ENCODE measurements at regions not wholly inside any gene's neighbourhood (a gene's known extent, or its start where the extent isn't known, plus 50 kb on each side); places are given as distances from the start of the nearest gene placed in this dataset.

- Histone ChIP-seq H3K4me1 (peaks cover 0 to 32% (median 0%) of the 10 kb centered on the region in 9 donors), H3K9me3 (peaks cover 0 to 14% (median 0%) of the 10 kb centered on the region in 11 donors), H3K27ac (peak overlapping the region in 1 of 10 donors; percentile 65), H3K27me3 (no peaks in the 10 kb centered on the region), H3K36me3 (no peaks in the 10 kb centered on the region), H3K4me3 (no peak overlapping the region)
- DNase-seq, result no peak
- intact Hi-C loops (cut with DNase I), result loop anchor here in 1 of 10 donors (2.0 kb wide), 1 partner anchor 37 kb away; no protein-coding TSS in a partner anchor
- no peak for ATAC-seq
- 71 to 78% methylated on average over 11 of the region's 11 CpGs for WGBS, 2 donors
- no peak for TF ChIP-seq CTCF (IDR thresholded peaks at IDR 0.05)
Measured at GRCh38 chr13:30845297-30846214, 60.5 kb upstream of the MEDAG start.

GRCh38 chr13:30846311-30846710 is 59.8 kb upstream of the MEDAG start:
- Histone ChIP-seq H3K4me1 (peaks cover 0 to 32% (median 0%) of the 10 kb centered on the region in 9 donors), H3K36me3 (no peaks in the 10 kb centered on the region), H3K9me3 (peaks cover 0 to 14% (median 0%) of the 10 kb centered on the region in 11 donors), H3K27me3 (no peaks in the 10 kb centered on the region), H3K27ac (peak overlapping the region in 1 of 10 donors; percentile 65), H3K4me3 (no peak overlapping the region)
- TF ChIP-seq CTCF (IDR thresholded peaks at IDR 0.05), result no peak
- 70 to 88% methylated on average over 2 of the region's 2 CpGs for WGBS, 2 donors
- ATAC-seq, result no peak
- intact Hi-C loops (cut with DNase I), result no loop called here
- no peak for DNase-seq

- H3K27me3 ChIP-seq, result no peaks in the 10 kb centered on the region
- no peak for TF ChIP-seq CTCF (IDR thresholded peaks at IDR 0.05)
- ATAC-seq, result no peak
- no peak overlapping the region for H3K4me3 ChIP-seq
- intact Hi-C loops (cut with DNase I), result no loop called here
- no peak for DNase-seq
- H3K9me3 ChIP-seq, result peaks cover 0 to 14% (median 0%) of the 10 kb centered on the region in 11 donors
- H3K36me3 ChIP-seq, result no peaks in the 10 kb centered on the region
- peaks cover 0 to 32% (median 0%) of the 10 kb centered on the region in 9 donors for H3K4me1 ChIP-seq
- H3K27ac ChIP-seq, result peak overlapping the region in 1 of 10 donors; percentile 59
- WGBS, 2 donors, result 95 to 96% methylated on average over 7 of the region's 7 CpGs
Measured at GRCh38 chr13:30846866-30847265, 59.2 kb upstream of the MEDAG start.

GRCh38 chr13:30847650-30848307 is 58.3 kb upstream of the MEDAG start:
- peak in 1 of 2 donors; percentile 38 for DNase-seq
- ATAC-seq, result peak; percentile 47 to 88 (median 74)
- intact Hi-C loops (cut with DNase I), result no loop called here
- Histone ChIP-seq H3K4me1 (peaks cover 0 to 32% (median 0%) of the 10 kb centered on the region in 9 donors), H3K27ac (peak overlapping the region in 8 of 10 donors; percentile 10 to 74 (median 40)), H3K27me3 (peaks cover 0 to 2% (median 0%) of the 10 kb centered on the region in 7 donors), H3K36me3 (no peaks in the 10 kb centered on the region), H3K4me3 (no peak overlapping the region), H3K9me3 (peaks cover 0 to 14% (median 0%) of the 10 kb centered on the region in 11 donors)
- TF ChIP-seq CTCF (IDR thresholded peaks at IDR 0.05), result no peak
- WGBS, 2 donors, result 39 to 43% methylated on average over 11 of the region's 11 CpGs

Measured in heart right ventricle (tissue), 16 donors.